IMR-90 (cell line): ENCODE measurements at regions not wholly inside any gene's neighbourhood (a gene's known extent, or its start where the extent isn't known, plus 50 kb on each side); places are given as distances from the start of the nearest gene placed in this dataset.

ENCODE experiments used
- ATAC-seq: fragments of 200-7000 bp; cut with Tn5 transposase; 2 replicates; pipeline ENCODE4 v1.9.1; 2020; ENCODE audit warnings: low read depth, mild to moderate bottlenecking, moderate library complexity
- BruUV-seq: library from RNA; stranded (reverse); fragments of 400-500 nt; replicated peaks from 2 replicates; lab custom pipeline; 2021; lab: Mats Ljungman, UMichigan
- CTCF ChIA-PET: fragments of 300-600 bp; formaldehyde crosslinking; extraction: SDS; loops from one replicate; lab custom pipeline; 2021; ENCODE audit warnings: antibody characterized with exemption; lab: Yijun Ruan, JAX
- POLR2A ChIA-PET: fragments of 300-600 bp; sonication (Branson Sonifier 250); formaldehyde crosslinking; loops from one replicate; lab custom pipeline; 2022; ENCODE audit warnings: antibody characterized with exemption; ENCODE audit not compliant: unreplicated experiment; lab: Charles Lee
- DNase-seq: peaks from one replicate; pipeline ENCODE4 v3.0.0; 2013
- H2AFZ ChIP-seq: replicated peaks from 2 replicates; pipeline ENCODE3; 2013; ENCODE audit warnings: low read length, mild to moderate bottlenecking; ENCODE audit not compliant: poor library complexity
- H2AK5ac ChIP-seq: 2 replicates; pipeline ENCODE4 v1.6.1; 2013; ENCODE audit warnings: low read depth, low read length, inconsistent platforms
- H2AK9ac ChIP-seq: replicated peaks from 2 replicates; pipeline ENCODE3; 2013; ENCODE audit warnings: mild to moderate bottlenecking, low read depth, low read length, moderate library complexity; ENCODE audit not compliant: poor library complexity
- H2BK120ac ChIP-seq: 2 replicates; pipeline ENCODE4 v1.6.1; 2013; ENCODE audit warnings: low read depth, low read length, inconsistent platforms
- H2BK15ac ChIP-seq: 3 replicates; pipeline ENCODE4 v1.6.1; 2013; ENCODE audit warnings: low read depth, low read length, inconsistent platforms
- H2BK20ac ChIP-seq: 2 replicates; pipeline ENCODE4 v1.6.1; 2013; ENCODE audit warnings: low read depth, mild to moderate bottlenecking, inconsistent platforms, low read length, moderate library complexity
- H2BK5ac ChIP-seq: 2 replicates; pipeline ENCODE4 v1.6.1; 2013; ENCODE audit warnings: mild to moderate bottlenecking, low read depth, low read length, inconsistent platforms; ENCODE audit not compliant: poor library complexity, severe bottlenecking
- H3K14ac ChIP-seq: replicated peaks from 2 replicates; pipeline ENCODE4 v1.6.1; 2013; ENCODE audit warnings: low read depth, low read length, inconsistent platforms
- H3K18ac ChIP-seq: 2 replicates; pipeline ENCODE4 v1.6.1; 2013; ENCODE audit warnings: low read depth, low read length, control low read depth
- H3K23ac ChIP-seq: 2 replicates; pipeline ENCODE4 v1.6.1; 2013; ENCODE audit warnings: low read depth, low read length, inconsistent platforms
- H3K27ac ChIP-seq: 2 replicates; pipeline ENCODE4 v1.5.1; 2013; ENCODE audit warnings: mild to moderate bottlenecking, control low read depth, low read length; ENCODE audit not compliant: insufficient read depth
- H3K27me3 ChIP-seq: 2 replicates; pipeline ENCODE4 v1.6.1; 2013; ENCODE audit warnings: low read length; ENCODE audit not compliant: control insufficient read depth, insufficient read depth
- H3K36me3 ChIP-seq: 2 replicates; pipeline ENCODE4 v1.6.1; 2013; ENCODE audit warnings: low read length, mixed read lengths; ENCODE audit not compliant: control insufficient read depth, insufficient read depth
- H3K4ac ChIP-seq: 2 replicates; pipeline ENCODE4 v1.6.1; 2013; ENCODE audit warnings: low read depth, low read length, inconsistent platforms
- H3K4me1 ChIP-seq: 2 replicates; pipeline ENCODE4 v1.6.1; 2013; ENCODE audit warnings: low read length, mixed read lengths; ENCODE audit not compliant: control insufficient read depth, insufficient read depth
- H3K4me2 ChIP-seq: 2 replicates; pipeline ENCODE4 v1.6.1; 2013; ENCODE audit warnings: low read depth, mild to moderate bottlenecking, control low read depth, low read length, moderate library complexity
- H3K4me3 ChIP-seq: 2 replicates; pipeline ENCODE4 v1.5.1; 2013; ENCODE audit warnings: low read depth, mild to moderate bottlenecking, control low read depth, low read length, moderate library complexity; ENCODE audit not compliant: insufficient read depth
- H3K56ac ChIP-seq: 2 replicates; pipeline ENCODE4 v1.6.1; 2013; ENCODE audit warnings: low read length, inconsistent platforms; ENCODE audit not compliant: insufficient read depth; ENCODE audit errors: extremely low read depth
- H3K79me1 ChIP-seq, 2 experiments: 2 replicates each; pipeline ENCODE4 v1.6.1; 2013; ENCODE audit warnings: low read length in 2 of 2, inconsistent platforms in 1 of 2, low read depth in 1 of 2
- H3K9ac ChIP-seq: 2 replicates; pipeline ENCODE4 v1.6.1; 2013; ENCODE audit warnings: low read depth, low read length, control low read depth
- H3K9me1 ChIP-seq: 2 replicates; pipeline ENCODE4 v1.6.1; 2013; ENCODE audit warnings: low read length, inconsistent platforms; ENCODE audit not compliant: insufficient read depth
- H3K9me3 ChIP-seq: 2 replicates; pipeline ENCODE4 v1.6.1; 2013; ENCODE audit warnings: low read length; ENCODE audit not compliant: control insufficient read depth, insufficient read depth
- H4K20me1 ChIP-seq: 2 replicates; pipeline ENCODE4 v1.6.1; 2013; ENCODE audit warnings: low read length, inconsistent platforms; ENCODE audit not compliant: insufficient read depth
- H4K5ac ChIP-seq: 2 replicates; pipeline ENCODE4 v1.6.1; 2013; ENCODE audit warnings: mild to moderate bottlenecking, low read depth, low read length, control low read depth
- H4K8ac ChIP-seq, 2 experiments: 2 replicates each; pipeline ENCODE4 v1.6.1; 2013; ENCODE audit warnings: low read depth in 2 of 2, low read length in 2 of 2, control low read depth in 1 of 2, inconsistent platforms in 1 of 2
- H4K91ac ChIP-seq: 2 replicates; pipeline ENCODE4 v1.6.1; 2013; ENCODE audit warnings: low read depth, low read length, inconsistent platforms; ENCODE audit not compliant: insufficient read depth
- BHLHE40 ChIP-seq: fragments of 150-350 bp; IDR thresholded peaks from 2 replicates; pipeline ENCODE4 v1.6.1; 2016; ENCODE audit warnings: mild to moderate bottlenecking, low read depth, low read length
- CEBPB ChIP-seq: IDR thresholded peaks from 2 replicates; pipeline ENCODE4 v1.6.1; 2012; ENCODE audit warnings: low read depth, low read length, improper control_type of control experiment
- CHD1 ChIP-seq: IDR thresholded peaks from 2 replicates; pipeline ENCODE4 v1.6.1; 2012; ENCODE audit warnings: low read depth, low read length, improper control_type of control experiment
- FOS ChIP-seq: fragments of 150-350 bp; IDR thresholded peaks from 2 replicates; pipeline ENCODE4 v1.6.1; 2016; ENCODE audit warnings: low read depth, low read length
- MAFK ChIP-seq: IDR thresholded peaks from 2 replicates; pipeline ENCODE4 v1.6.1; 2012; ENCODE audit warnings: low read depth, low read length, improper control_type of control experiment
- MAZ ChIP-seq: IDR thresholded peaks from 2 replicates; pipeline ENCODE4 v1.6.1; 2012; ENCODE audit warnings: low read depth, mild to moderate bottlenecking, low read length, improper control_type of control experiment, moderate library complexity, borderline replicate concordance
- MXI1 ChIP-seq: IDR thresholded peaks from 2 replicates; pipeline ENCODE4 v1.6.1; 2012; ENCODE audit warnings: low read depth, mild to moderate bottlenecking, low read length, moderate library complexity, borderline replicate concordance
- NFE2L2 ChIP-seq: fragments of 150-350 bp; IDR thresholded peaks from 2 replicates; pipeline ENCODE4 v1.6.1; 2016; ENCODE audit warnings: low read depth, mild to moderate bottlenecking, low read length
- POLR2A ChIP-seq: IDR thresholded peaks from 2 replicates; pipeline ENCODE4 v1.6.1; 2012; ENCODE audit warnings: mild to moderate bottlenecking, low read depth, low read length
- RAD21 ChIP-seq: IDR thresholded peaks from 2 replicates; pipeline ENCODE4 v1.6.1; 2012; ENCODE audit warnings: low read length, improper control_type of control experiment
- RCOR1 ChIP-seq: IDR thresholded peaks from 2 replicates; pipeline ENCODE4 v1.6.1; 2012; ENCODE audit warnings: mild to moderate bottlenecking, low read length, improper control_type of control experiment; ENCODE audit not compliant: insufficient replicate concordance
- RFX5 ChIP-seq: IDR thresholded peaks from 2 replicates; pipeline ENCODE4 v1.8.0; 2012; ENCODE audit warnings: low read depth, mild to moderate bottlenecking, low read length, moderate library complexity
- SMC3 ChIP-seq: fragments of 150-350 bp; IDR thresholded peaks from 2 replicates; pipeline ENCODE4 v1.6.1; 2016; ENCODE audit warnings: low read depth, mild to moderate bottlenecking, antibody characterized with exemption, low read length, moderate library complexity
- WGBS, 2 experiments: methylation state at CpG; one replicate each; pipeline versions ENCODE4 v1.1.5 to v1.1.7; 2013; ENCODE audit warnings: missing lambda C conversion rate in 2 of 2; ENCODE audit not compliant: insufficient read length in 1 of 2; ENCODE audit errors: extremely low coverage in 2 of 2; 5-methylcytosine and 5-hydroxymethylcytosine counted together
- dilution Hi-C: fragments of 300-500 bp; cut with HindIII; formaldehyde crosslinking; loops from one replicate; pipeline ENCODE4 v1.14.3; 2018; ENCODE audit warnings: low sequenced_read_pairs; ENCODE audit not compliant: unreplicated experiment
- in situ Hi-C: fragments of 300-500 bp; cut with MboI; formaldehyde crosslinking; loops from 3 replicates; pipeline ENCODE4 v1.14.3; 2019; ENCODE audit warnings: low sequenced_read_pairs, inconsistent platforms, mixed read lengths
- intact Hi-C: fragments of 100-400 bp; cut with micrococcal nuclease; formaldehyde crosslinking; loops from 2 replicates; pipeline ENCODE4 v1.10.0; 2022
- TF ChIP-seq, protein P1 (sequence below): fragments of 150-350 bp; IDR thresholded peaks from 2 replicates; pipeline ENCODE4 v1.6.1; 2016; ENCODE audit warnings: low read depth, mild to moderate bottlenecking, low read length, moderate library complexity, borderline replicate concordance
- TF ChIP-seq, protein P2 (sequence below): conservative IDR thresholded peaks from 2 replicates; pipeline ENCODE4 v1.5.1; 2012; ENCODE audit warnings: mild to moderate bottlenecking, low read depth, low read length, improper control_type of control experiment
- TF ChIP-seq, protein P3 (sequence below): fragments of 150-350 bp; IDR thresholded peaks from 2 replicates; pipeline ENCODE4 v1.6.1; 2017; ENCODE audit warnings: mild to moderate bottlenecking, antibody characterized with exemption, low read length, low read depth

DNA sequence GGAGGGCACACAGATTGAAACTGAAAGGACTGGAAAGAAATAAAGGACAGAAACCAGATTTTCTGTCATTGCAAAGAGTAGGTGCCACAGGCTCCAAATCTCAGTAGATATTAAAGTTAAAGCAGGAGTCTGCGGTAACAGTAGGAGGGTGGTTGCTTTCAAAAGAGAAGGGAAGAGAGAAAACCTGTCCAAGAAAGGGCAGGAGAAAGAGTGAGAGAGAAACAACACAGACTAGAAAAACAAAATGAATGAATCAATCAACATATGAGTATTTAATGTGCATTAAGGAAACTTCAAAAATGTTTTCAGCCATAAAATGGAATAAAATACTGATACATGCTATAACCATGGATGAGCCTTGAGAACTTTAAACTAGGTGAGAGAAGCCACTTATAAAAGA, 143.1 kb upstream of the CTAGE1 start:
- no peak overlapping the region for H3K27ac ChIP-seq

More for the DNA sequence above, 143.1 kb upstream of the CTAGE1 start:
- H3K36me3 ChIP-seq = no peaks in the 10 kb centered on the region
- no peak overlapping the region for H3K56ac ChIP-seq
- H2BK20ac ChIP-seq = peak overlapping the region; percentile 40; the same call in 1 of the 2 replicates
- peak overlapping the region; percentile 18; the same call in 1 of the 2 replicates for H3K18ac ChIP-seq
- no peak overlapping the region; the same call in 2 of the 3 replicates for H2BK15ac ChIP-seq
- H2BK120ac ChIP-seq = no peak overlapping the region
- H3K79me1 ChIP-seq = no peaks in the 10 kb centered on the region
- TF ChIP-seq FOS (no peak), RCOR1 (no peak), MXI1 (no peak), BHLHE40 (no peak), MAFK (no peak), SMC3 (no peak), MAZ (no peak), NFE2L2 (no peak), RFX5 (no peak), CEBPB (no peak), CHD1 (no peak), POLR2A (no peak), RAD21 (no peak)
- TF ChIP-seq, protein P1, sequence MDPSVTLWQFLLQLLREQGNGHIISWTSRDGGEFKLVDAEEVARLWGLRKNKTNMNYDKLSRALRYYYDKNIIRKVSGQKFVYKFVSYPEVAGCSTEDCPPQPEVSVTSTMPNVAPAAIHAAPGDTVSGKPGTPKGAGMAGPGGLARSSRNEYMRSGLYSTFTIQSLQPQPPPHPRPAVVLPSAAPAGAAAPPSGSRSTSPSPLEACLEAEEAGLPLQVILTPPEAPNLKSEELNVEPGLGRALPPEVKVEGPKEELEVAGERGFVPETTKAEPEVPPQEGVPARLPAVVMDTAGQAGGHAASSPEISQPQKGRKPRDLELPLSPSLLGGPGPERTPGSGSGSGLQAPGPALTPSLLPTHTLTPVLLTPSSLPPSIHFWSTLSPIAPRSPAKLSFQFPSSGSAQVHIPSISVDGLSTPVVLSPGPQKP = no peak
- TF ChIP-seq, protein P2, sequence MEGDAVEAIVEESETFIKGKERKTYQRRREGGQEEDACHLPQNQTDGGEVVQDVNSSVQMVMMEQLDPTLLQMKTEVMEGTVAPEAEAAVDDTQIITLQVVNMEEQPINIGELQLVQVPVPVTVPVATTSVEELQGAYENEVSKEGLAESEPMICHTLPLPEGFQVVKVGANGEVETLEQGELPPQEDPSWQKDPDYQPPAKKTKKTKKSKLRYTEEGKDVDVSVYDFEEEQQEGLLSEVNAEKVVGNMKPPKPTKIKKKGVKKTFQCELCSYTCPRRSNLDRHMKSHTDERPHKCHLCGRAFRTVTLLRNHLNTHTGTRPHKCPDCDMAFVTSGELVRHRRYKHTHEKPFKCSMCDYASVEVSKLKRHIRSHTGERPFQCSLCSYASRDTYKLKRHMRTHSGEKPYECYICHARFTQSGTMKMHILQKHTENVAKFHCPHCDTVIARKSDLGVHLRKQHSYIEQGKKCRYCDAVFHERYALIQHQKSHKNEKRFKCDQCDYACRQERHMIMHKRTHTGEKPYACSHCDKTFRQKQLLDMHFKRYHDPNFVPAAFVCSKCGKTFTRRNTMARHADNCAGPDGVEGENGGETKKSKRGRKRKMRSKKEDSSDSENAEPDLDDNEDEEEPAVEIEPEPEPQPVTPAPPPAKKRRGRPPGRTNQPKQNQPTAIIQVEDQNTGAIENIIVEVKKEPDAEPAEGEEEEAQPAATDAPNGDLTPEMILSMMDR = no peak
- TF ChIP-seq, protein P3, sequence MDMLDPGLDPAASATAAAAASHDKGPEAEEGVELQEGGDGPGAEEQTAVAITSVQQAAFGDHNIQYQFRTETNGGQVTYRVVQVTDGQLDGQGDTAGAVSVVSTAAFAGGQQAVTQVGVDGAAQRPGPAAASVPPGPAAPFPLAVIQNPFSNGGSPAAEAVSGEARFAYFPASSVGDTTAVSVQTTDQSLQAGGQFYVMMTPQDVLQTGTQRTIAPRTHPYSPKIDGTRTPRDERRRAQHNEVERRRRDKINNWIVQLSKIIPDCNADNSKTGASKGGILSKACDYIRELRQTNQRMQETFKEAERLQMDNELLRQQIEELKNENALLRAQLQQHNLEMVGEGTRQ = no peak
- H3K4me2 ChIP-seq = no peak overlapping the region; the same call in 1 of the 2 replicates
- H3K9ac ChIP-seq = no peak overlapping the region; the same call in 1 of the 2 replicates
- in situ Hi-C loops (loop anchor here (5.0 to 10.0 kb wide), 2 partner anchors 388 to 656 kb away; no protein-coding TSS in a partner anchor), dilution Hi-C loops (no loop called here), intact Hi-C loops (loop anchor here (1.0 to 5.0 kb wide), 5 partner anchors 133 to 663 kb away; no protein-coding TSS in a partner anchor)
- BruUV-seq = no TSS peak
- peaks cover 11% of the 10 kb centered on the region for H3K4me1 ChIP-seq
- no peaks in the 10 kb centered on the region for H3K9me1 ChIP-seq
- ChIA-PET CTCF (no interaction called here), POLR2A (no interaction called here)
- H4K91ac ChIP-seq = 0 out of 2 replicates have a peak overlapping the region, but pooled peaks have one; percentile 17
- DNase-seq (no peak), ATAC-seq (no peak)
- no peak overlapping the region for H4K5ac ChIP-seq
- H2AFZ ChIP-seq = no peak overlapping the region
- H3K9me3 ChIP-seq = no peaks in the 10 kb centered on the region
- no peak overlapping the region for H3K4me3 ChIP-seq
- no peak overlapping the region; the same call in 1 of the 2 replicates for H3K14ac ChIP-seq
- peak overlapping the region; percentile 66; the same call in 1 of the 2 replicates for H3K4ac ChIP-seq
- H2AK9ac ChIP-seq = no peak overlapping the region
- no CpG with 5 or more reads among the region's 1 CpG for WGBS, 2 experiments
- no peak overlapping the region for H2AK5ac ChIP-seq
- H2BK5ac ChIP-seq = no peak overlapping the region
- no peak overlapping the region for H3K23ac ChIP-seq
- H4K20me1 ChIP-seq = no peaks in the 10 kb centered on the region
- no peaks in the 10 kb centered on the region; the same call in 1 of the 2 replicates for H3K27me3 ChIP-seq
- no peak overlapping the region for H4K8ac ChIP-seq
